ENCODE measurements at regions not wholly inside any gene's neighbourhood (a gene's known extent, or its start where the extent isn't known, plus 50 kb on each side); places are given as distances from the start of the nearest gene placed in this dataset.
A peak's percentile ranks its signal among the peaks of the same experiment; 100 is the strongest.

DNA sequence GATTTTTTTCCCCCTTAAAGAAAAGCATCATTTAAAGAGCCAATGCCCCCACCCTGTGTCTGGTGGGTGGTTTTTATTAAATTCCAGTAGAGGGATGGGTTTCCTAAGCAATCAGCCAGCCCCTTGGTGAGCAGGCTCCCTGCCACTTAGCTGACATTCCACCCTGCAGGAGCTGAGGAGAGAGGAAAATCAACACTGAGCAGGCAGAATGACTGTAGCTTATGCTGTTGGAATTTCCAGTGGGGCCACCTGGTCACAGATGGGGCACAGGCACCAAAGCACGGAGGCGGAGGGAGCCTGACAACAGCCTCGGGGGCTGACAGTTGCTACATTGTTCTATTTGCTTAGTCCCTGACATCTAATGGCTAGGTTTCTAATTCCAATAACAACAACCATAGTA lies 127.7 kb downstream of the TMEM30B start:
- Histone ChIP-seq H3K4me2 (ENCODE audit: extremely low read depth, insufficient read depth, low read length) (no peak overlapping the region), H2AFZ (ENCODE audit: low read length) (no peak overlapping the region)

DNA sequence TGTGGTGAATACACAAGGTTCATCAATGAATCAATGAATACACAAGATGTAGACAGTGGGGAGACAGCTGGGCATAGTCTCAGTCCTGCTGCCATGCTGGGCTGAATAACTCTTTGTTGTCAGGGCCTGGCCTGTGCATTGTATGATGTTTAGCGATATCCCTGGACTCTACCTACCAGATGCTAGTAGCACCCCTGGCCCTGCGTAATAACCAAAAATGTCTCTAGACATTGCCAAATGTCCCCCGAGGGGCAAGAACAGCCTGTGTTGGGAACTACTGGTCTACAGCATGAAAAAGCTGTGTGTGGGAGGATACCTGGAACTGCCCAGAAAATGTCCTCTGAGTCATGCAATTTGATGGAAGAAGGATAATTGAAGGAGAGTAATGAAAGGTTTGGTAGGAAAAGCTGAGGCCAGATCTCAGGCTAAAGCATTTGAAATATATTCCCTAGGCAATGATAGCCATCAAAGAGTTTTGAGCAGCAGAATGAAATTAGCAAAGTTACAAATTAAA lies 128.2 kb downstream of the TMEM30B start:
- Histone ChIP-seq H3K27me3 (ENCODE audit: control insufficient read depth, insufficient read depth, low read length) (no peaks in the 10 kb centered on the region), H3K79me2 (ENCODE audit: control insufficient read depth, insufficient read depth, low read length) (no peaks in the 10 kb centered on the region), H2AFZ (ENCODE audit: low read length) (no peak overlapping the region), H3K27ac (ENCODE audit: insufficient read depth, low read length) (no peak overlapping the region), H3K4me2 (ENCODE audit: extremely low read depth, insufficient read depth, low read length) (no peak overlapping the region), H4K20me1 (ENCODE audit: control insufficient read depth, extremely low read depth, insufficient read depth, low read length) (no peaks in the 10 kb centered on the region), H3K9ac (ENCODE audit: insufficient read depth, low read length) (no peak overlapping the region), H3K4me3 (replicated peaks in 1 of 4; ENCODE audit: control extremely low read depth in 1 of 4, insufficient read depth in 1 of 4, low read depth in 3 of 4, low read length in 4 of 4) (no peak overlapping the region), H3K36me3 (ENCODE audit: control insufficient read depth, insufficient read depth, low read length) (no peaks in the 10 kb centered on the region), H3K9me3 (ENCODE audit: control insufficient read depth, insufficient read depth, low read depth, low read length) (no peaks in the 10 kb centered on the region), H3K4me1 (ENCODE audit: control insufficient read depth, extremely low read depth, insufficient read depth, low read length) (peaks cover 7% of the 10 kb centered on the region)
- DNase-seq (ENCODE audit: low read depth in 2 of 2): peak; percentile 40 to 96
- TF ChIP-seq, protein P1, sequence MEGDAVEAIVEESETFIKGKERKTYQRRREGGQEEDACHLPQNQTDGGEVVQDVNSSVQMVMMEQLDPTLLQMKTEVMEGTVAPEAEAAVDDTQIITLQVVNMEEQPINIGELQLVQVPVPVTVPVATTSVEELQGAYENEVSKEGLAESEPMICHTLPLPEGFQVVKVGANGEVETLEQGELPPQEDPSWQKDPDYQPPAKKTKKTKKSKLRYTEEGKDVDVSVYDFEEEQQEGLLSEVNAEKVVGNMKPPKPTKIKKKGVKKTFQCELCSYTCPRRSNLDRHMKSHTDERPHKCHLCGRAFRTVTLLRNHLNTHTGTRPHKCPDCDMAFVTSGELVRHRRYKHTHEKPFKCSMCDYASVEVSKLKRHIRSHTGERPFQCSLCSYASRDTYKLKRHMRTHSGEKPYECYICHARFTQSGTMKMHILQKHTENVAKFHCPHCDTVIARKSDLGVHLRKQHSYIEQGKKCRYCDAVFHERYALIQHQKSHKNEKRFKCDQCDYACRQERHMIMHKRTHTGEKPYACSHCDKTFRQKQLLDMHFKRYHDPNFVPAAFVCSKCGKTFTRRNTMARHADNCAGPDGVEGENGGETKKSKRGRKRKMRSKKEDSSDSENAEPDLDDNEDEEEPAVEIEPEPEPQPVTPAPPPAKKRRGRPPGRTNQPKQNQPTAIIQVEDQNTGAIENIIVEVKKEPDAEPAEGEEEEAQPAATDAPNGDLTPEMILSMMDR (conservative IDR thresholded peaks at IDR 0.05 in 1 of 2, IDR thresholded peaks at IDR 0.05 in 1 of 2; ENCODE audit: low read depth in 1 of 2, low read length in 2 of 2): no peak
- TF ChIP-seq EZH2 (IDR thresholded peaks at IDR 0.05; ENCODE audit: low read length, missing control alignments): no peak

More for the DNA sequence above, 127.7 kb downstream of the TMEM30B start:
- Histone ChIP-seq H3K27ac (ENCODE audit: insufficient read depth, low read length) (no peak overlapping the region), H3K36me3 (ENCODE audit: control insufficient read depth, insufficient read depth, low read length) (no peaks in the 10 kb centered on the region), H3K27me3 (ENCODE audit: control insufficient read depth, insufficient read depth, low read length) (no peaks in the 10 kb centered on the region), H3K9ac (ENCODE audit: insufficient read depth, low read length) (no peak overlapping the region), H3K9me3 (ENCODE audit: control insufficient read depth, insufficient read depth, low read depth, low read length) (no peaks in the 10 kb centered on the region), H3K79me2 (ENCODE audit: control insufficient read depth, insufficient read depth, low read length) (no peaks in the 10 kb centered on the region), H3K4me3 (replicated peaks in 1 of 4; ENCODE audit: control extremely low read depth in 1 of 4, insufficient read depth in 1 of 4, low read depth in 3 of 4, low read length in 4 of 4) (no peak overlapping the region), H3K4me1 (ENCODE audit: control insufficient read depth, extremely low read depth, insufficient read depth, low read length) (peaks cover 6% of the 10 kb centered on the region), H4K20me1 (ENCODE audit: control insufficient read depth, extremely low read depth, insufficient read depth, low read length) (no peaks in the 10 kb centered on the region)
- peak in 1 of 2 donors; percentile 89 for DNase-seq (ENCODE audit: low read depth in 2 of 2)
- TF ChIP-seq, protein P1 (conservative IDR thresholded peaks at IDR 0.05 in 1 of 2, IDR thresholded peaks at IDR 0.05 in 1 of 2; ENCODE audit: low read depth in 1 of 2, low read length in 2 of 2): no peak
- no peak for TF ChIP-seq EZH2 (IDR thresholded peaks at IDR 0.05; ENCODE audit: low read length, missing control alignments)

DNA sequence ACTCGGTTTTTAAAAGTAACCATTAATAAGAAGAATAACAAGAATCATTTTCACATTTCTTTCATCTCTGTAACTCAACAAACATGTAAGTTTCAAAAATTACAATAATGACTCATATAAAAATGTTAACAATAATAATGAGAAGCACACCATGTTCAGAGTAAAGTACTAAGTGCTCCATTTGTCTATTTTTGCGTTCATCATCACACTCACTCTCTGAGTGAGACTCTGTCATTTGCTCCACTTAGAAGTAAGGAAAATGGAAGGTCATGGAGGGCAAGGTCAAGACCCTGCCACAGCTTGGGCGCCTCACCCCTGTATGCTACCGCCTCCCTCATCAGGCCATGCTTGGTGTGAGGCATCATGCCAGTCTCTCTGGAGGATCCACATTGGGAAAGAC lies 129.9 kb downstream of the TMEM30B start:
- H3K4me3 ChIP-seq (replicated peaks in 1 of 4; ENCODE audit: control extremely low read depth in 1 of 4, insufficient read depth in 1 of 4, low read depth in 3 of 4, low read length in 4 of 4): no peak overlapping the region
- H3K27ac ChIP-seq (ENCODE audit: insufficient read depth, low read length): peak overlapping the region; percentile 24
- DNase-seq (ENCODE audit: low read depth in 2 of 2): peak; percentile 40 to 66
- no peaks in the 10 kb centered on the region for H3K9me3 ChIP-seq (ENCODE audit: control insufficient read depth, insufficient read depth, low read depth, low read length)
- H3K36me3 ChIP-seq (ENCODE audit: control insufficient read depth, insufficient read depth, low read length): no peaks in the 10 kb centered on the region
- H3K27me3 ChIP-seq (ENCODE audit: control insufficient read depth, insufficient read depth, low read length): no peaks in the 10 kb centered on the region
- H3K4me2 ChIP-seq (ENCODE audit: extremely low read depth, insufficient read depth, low read length): no peak overlapping the region
- H4K20me1 ChIP-seq (ENCODE audit: control insufficient read depth, extremely low read depth, insufficient read depth, low read length): no peaks in the 10 kb centered on the region
- no peak overlapping the region for H3K9ac ChIP-seq (ENCODE audit: insufficient read depth, low read length)
- TF ChIP-seq, protein P1 (conservative IDR thresholded peaks at IDR 0.05 in 1 of 2, IDR thresholded peaks at IDR 0.05 in 1 of 2; ENCODE audit: low read depth in 1 of 2, low read length in 2 of 2): no peak
- no peak for TF ChIP-seq EZH2 (IDR thresholded peaks at IDR 0.05; ENCODE audit: low read length, missing control alignments)
- H3K79me2 ChIP-seq (ENCODE audit: control insufficient read depth, insufficient read depth, low read length): no peaks in the 10 kb centered on the region
- peaks cover 22% of the 10 kb centered on the region for H3K4me1 ChIP-seq (ENCODE audit: control insufficient read depth, extremely low read depth, insufficient read depth, low read length)
- no peak overlapping the region for H2AFZ ChIP-seq (ENCODE audit: low read length)
